GM18498 (cell line): ENCODE measurements at regions not wholly inside any gene's neighbourhood (a gene's known extent, or its start where the extent isn't known, plus 50 kb on each side); places are given as distances from the start of the nearest gene placed in this dataset.

Source experiments
- ATAC-seq: cut with Tn5 transposase; IDR thresholded peaks from one replicate; pipeline ENCODE4 v1.9.1; 2021; ENCODE audit warnings: mild to moderate bottlenecking, moderate library complexity; ENCODE audit not compliant: unreplicated experiment

DNA sequence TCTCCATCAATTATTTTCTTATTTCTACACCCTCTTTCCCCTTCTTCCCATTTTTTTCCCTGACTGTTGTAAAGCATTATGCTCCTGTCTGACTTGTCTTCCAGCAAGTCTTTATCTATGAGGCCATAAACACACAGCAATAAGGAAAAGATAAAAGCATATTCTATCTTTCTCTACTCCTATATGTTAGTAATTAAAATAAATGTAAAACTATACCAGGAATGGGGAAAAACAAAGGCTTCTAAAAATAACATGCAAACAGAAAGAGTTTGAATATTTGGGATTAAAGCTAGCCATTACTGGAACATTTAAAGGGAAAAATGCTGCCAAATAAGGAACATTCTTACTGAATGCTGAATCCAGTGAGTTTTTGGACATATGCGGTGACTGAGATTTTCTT, 471.7 kb upstream of the HS3ST1 start:
- no peak for ATAC-seq

GRCh38 chr4:11898796-11899195, 470.1 kb upstream of the HS3ST1 start:
- ATAC-seq = no peak

- no peak for ATAC-seq
Observed at GRCh38 chr4:11895766-11896165, 467.1 kb upstream of the HS3ST1 start.

DNA sequence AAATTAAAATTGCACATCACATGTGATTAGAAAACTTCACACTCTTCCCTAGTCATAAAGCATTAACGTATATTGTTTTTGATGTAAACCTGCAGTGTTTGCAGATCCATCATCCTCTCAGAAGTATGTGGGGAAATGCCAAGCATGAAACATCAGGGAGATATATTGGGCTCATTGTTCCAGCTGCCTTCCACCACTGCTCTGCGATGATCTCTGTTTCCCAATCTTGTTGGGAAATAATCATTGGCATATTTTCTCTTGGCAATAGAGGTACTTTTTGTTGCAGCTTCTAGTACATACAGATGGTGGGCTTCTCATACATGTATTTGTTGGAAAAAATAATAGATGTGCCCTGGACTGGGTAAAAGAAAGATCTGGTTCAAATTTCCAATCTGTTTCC, 466.3 kb upstream of the HS3ST1 start:
- no peak for ATAC-seq

GRCh38 chr4:11894221-11894620, 465.5 kb upstream of the HS3ST1 start:
- no peak for ATAC-seq

DNA sequence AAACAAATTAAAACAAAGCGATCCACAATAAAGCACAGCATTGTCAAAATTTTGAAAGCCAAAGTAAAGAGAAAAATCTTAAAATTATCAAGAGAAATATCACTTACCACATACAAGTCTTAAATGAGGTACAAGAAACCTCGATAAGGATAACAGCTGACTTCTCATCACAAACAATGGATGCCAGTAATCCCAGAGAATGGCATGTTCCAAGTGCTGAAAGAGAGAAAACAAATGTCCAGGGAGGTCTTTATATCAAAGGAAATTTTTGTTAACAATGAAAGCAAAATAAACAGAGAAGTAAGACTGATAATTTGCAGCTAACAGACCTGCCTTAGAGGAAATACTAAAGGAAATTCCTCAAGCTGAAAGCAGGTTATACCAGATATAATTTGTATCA, 460.4 kb upstream of the HS3ST1 start:
- no peak for ATAC-seq

- ATAC-seq = no peak
Observed at GRCh38 chr4:11881947-11882346, 453.3 kb upstream of the HS3ST1 start.

- no peak for ATAC-seq
Observed at GRCh38 chr4:11881364-11881763, 452.7 kb upstream of the HS3ST1 start.

GRCh38 chr4:11878241-11878640, 449.5 kb upstream of the HS3ST1 start:
- no peak for ATAC-seq

DNA sequence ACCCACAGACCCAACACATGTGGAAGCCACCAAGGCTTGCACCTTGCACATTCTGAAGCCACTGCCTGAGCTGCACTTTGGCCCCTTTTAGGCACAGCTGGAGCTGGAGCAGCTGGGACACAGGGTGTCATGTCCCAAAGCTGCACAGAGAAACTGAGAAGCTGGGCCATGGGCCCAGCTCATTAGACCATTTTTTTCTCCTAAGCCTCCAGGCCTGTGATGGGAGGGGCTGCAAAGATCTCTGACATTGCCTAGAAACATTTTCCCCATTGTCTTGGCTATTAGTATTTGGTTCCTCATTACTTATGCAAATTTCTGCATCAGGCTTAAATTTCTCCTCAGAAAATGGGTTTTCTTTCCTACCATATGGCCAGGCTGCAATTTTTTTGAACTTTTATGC, 447.4 kb upstream of the HS3ST1 start:
- ATAC-seq = no peak

- no peak for ATAC-seq
Observed at GRCh38 chr4:11869191-11869870, 440.6 kb upstream of the HS3ST1 start.

- no peak for ATAC-seq
Observed at GRCh38 chr4:11866391-11866790, 437.7 kb upstream of the HS3ST1 start.

DNA sequence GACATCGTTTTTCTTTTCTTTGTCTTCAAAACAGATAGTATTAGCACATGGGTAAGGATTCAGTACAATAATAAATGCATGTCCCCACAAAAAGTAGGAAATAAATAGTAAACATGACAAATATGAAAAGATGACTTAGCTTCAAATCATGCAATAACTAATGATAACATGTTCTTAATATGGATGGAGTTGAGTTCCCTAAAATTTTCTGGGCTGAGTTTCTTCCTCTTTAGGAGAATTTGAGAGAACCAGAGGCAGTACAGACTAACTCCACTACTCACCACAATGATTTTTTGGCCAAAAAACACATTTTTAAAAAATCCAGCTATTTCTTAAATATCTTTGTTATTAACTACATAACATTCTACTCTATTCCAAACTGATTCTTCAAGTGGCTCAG, 432.3 kb upstream of the HS3ST1 start:
- ATAC-seq = no peak

- no peak for ATAC-seq
Observed at GRCh38 chr4:11857881-11858280, 429.2 kb upstream of the HS3ST1 start.

GRCh38 chr4:11847167-11847566, 418.5 kb upstream of the HS3ST1 start:
- no peak for ATAC-seq

DNA sequence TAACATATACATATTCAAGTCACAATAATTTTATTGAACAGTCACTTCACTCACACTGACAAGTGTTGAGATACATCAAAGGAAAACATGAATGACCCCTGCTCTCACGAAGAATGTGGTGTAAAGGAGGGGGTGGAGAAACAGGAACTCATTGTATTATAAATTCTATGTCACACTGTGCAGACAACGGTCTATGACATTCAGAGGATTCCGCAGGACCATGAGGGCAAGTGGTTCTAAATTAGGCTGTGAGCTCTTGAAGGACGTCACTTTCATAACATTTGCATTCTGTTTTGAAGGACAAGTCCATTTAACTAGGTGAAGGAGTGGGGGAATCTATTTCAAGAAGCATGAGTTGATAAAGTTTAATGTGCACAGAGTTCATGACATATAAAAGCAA, 415.2 kb upstream of the HS3ST1 start:
- no peak for ATAC-seq

GRCh38 chr4:11843340-11843739, 414.6 kb upstream of the HS3ST1 start:
- ATAC-seq = no peak

GRCh38 chr4:11842620-11843263, 414.0 kb upstream of the HS3ST1 start:
- ATAC-seq = no peak

DNA sequence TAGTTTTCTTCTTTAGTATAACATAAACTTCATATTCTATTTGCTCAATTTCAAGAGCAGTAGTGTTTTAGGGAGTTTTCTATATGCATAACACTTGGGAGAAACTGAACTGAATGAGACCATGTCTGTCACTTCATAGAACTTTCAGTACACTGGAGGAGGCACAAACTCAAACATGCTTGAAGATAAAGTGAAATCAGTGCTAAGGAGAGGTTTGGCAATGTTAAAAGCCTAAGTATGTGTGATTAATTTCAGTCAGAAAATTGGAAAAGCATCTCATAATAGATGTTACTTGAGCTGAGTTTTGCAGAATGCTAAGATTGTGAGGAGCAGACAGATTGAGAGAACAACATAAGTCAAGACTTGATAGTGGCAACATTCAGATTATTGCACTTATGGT, 411.2 kb upstream of the HS3ST1 start:
- ATAC-seq = no peak

- ATAC-seq = no peak
Observed at GRCh38 chr4:11831739-11832138, 403.0 kb upstream of the HS3ST1 start.

GRCh38 chr4:11824566-11824965, 395.9 kb upstream of the HS3ST1 start:
- no peak for ATAC-seq

DNA sequence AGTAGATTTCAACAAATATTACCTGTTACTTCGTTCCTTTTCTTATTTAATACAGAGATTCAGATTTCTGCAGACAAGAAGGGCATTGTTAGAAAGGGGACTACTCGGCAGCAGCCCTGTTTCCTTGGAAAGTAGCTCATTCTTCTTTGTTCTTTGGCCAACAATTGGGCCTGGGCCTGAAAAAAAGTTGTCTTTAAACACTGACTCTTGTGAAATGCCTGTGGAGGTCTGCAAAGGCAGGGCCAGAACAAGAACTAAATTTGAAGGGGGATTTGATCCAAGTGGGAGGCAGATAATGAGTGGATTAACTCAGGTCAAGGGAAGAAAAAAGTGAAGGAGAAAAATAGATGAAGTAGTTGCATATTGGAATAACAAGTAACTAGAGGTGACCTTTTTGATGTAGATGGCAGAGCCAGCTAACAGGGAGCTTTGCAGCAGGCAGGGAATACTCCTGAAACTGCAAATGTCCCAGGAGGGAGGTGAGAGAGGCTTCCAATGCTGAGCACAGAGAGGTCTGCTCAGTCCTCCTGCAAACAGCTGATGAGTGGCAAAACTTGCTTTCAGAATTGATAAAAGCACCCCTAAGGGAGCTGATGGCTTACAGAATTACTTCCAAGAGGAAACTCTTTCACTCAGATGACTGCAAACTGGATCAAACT, 393.2 kb upstream of the HS3ST1 start:
- no peak for ATAC-seq
